ENCODE measurements at regions not wholly inside any gene's neighbourhood (a gene's known extent, or its start where the extent isn't known, plus 50 kb on each side); places are given as distances from the start of the nearest gene placed in this dataset.

GRCh38 chr5:100186181-100186580 is 349.0 kb upstream of the FAM174A start:
- Histone ChIP-seq H3K9me2 (replicated peaks; ENCODE audit: control insufficient read depth, low read length) (no peaks in the 10 kb centered on the region), H3K27ac (ENCODE audit: low read depth, low read length) (no peak overlapping the region), H3K4me3 (ENCODE audit: low read length) (no peak overlapping the region), H3F3A (ENCODE audit: control insufficient read depth, insufficient read depth) (no peaks in the 10 kb centered on the region), H3K9me3 (ENCODE audit: control insufficient read depth, insufficient read depth, low read length) (no peaks in the 10 kb centered on the region), H4K20me1 (ENCODE audit: control insufficient read depth, insufficient read depth, low read depth, low read length) (no peaks in the 10 kb centered on the region), H3K36me3 (ENCODE audit: control insufficient read depth, low read length) (no peaks in the 10 kb centered on the region), H3K79me2 (ENCODE audit: control insufficient read depth, low read length) (no peaks in the 10 kb centered on the region), H3K27me3 (ENCODE audit: control insufficient read depth, low read length) (no peaks in the 10 kb centered on the region), H3K4me2 (ENCODE audit: low read length) (no peak overlapping the region), H3K4me1 (ENCODE audit: control insufficient read depth, low read length) (no peaks in the 10 kb centered on the region)
- TF ChIP-seq CTCF (IDR thresholded peaks at IDR 0.05; ENCODE audit: low read depth, low read length, poor library complexity, severe bottlenecking), result no peak
- no peak for TF ChIP-seq EZH2phosphoT487 (IDR thresholded peaks at IDR 0.05; ENCODE audit: borderline replicate concordance, low read length)

GRCh38 chr5:100182402-100182801 is 352.8 kb upstream of the FAM174A start:
- no peaks in the 10 kb centered on the region for H3K36me3 ChIP-seq (ENCODE audit: control insufficient read depth, low read length)
- H3K4me2 ChIP-seq (ENCODE audit: low read length), result no peak overlapping the region
- no peaks in the 10 kb centered on the region for H3K79me2 ChIP-seq (ENCODE audit: control insufficient read depth, low read length)
- H3K9me2 ChIP-seq (replicated peaks; ENCODE audit: control insufficient read depth, low read length), result no peaks in the 10 kb centered on the region
- no peaks in the 10 kb centered on the region for H4K20me1 ChIP-seq (ENCODE audit: control insufficient read depth, insufficient read depth, low read depth, low read length)
- H3K9me3 ChIP-seq (ENCODE audit: control insufficient read depth, insufficient read depth, low read length), result no peaks in the 10 kb centered on the region
- no peaks in the 10 kb centered on the region for H3F3A ChIP-seq (ENCODE audit: control insufficient read depth, insufficient read depth)
- TF ChIP-seq EZH2phosphoT487 (IDR thresholded peaks at IDR 0.05; ENCODE audit: borderline replicate concordance, low read length) (no peak), CTCF (IDR thresholded peaks at IDR 0.05; ENCODE audit: low read depth, low read length, poor library complexity, severe bottlenecking) (no peak)
- no peak overlapping the region for H3K4me3 ChIP-seq (ENCODE audit: low read length)
- H3K4me1 ChIP-seq (ENCODE audit: control insufficient read depth, low read length), result no peaks in the 10 kb centered on the region
- H3K27ac ChIP-seq (ENCODE audit: low read depth, low read length), result no peak overlapping the region
- no peaks in the 10 kb centered on the region for H3K27me3 ChIP-seq (ENCODE audit: control insufficient read depth, low read length)

- no peak overlapping the region for H3K4me2 ChIP-seq (ENCODE audit: low read length)
- no peaks in the 10 kb centered on the region for H3K9me3 ChIP-seq (ENCODE audit: control insufficient read depth, insufficient read depth, low read length)
- H4K20me1 ChIP-seq (ENCODE audit: control insufficient read depth, insufficient read depth, low read depth, low read length), result no peaks in the 10 kb centered on the region
- no peaks in the 10 kb centered on the region for H3K79me2 ChIP-seq (ENCODE audit: control insufficient read depth, low read length)
- no peak overlapping the region for H3K4me3 ChIP-seq (ENCODE audit: low read length)
- no peaks in the 10 kb centered on the region for H3K9me2 ChIP-seq (replicated peaks; ENCODE audit: control insufficient read depth, low read length)
- H3K27ac ChIP-seq (ENCODE audit: low read depth, low read length), result no peak overlapping the region
- TF ChIP-seq CTCF (IDR thresholded peaks at IDR 0.05; ENCODE audit: low read depth, low read length, poor library complexity, severe bottlenecking), result no peak
- no peak for TF ChIP-seq EZH2phosphoT487 (IDR thresholded peaks at IDR 0.05; ENCODE audit: borderline replicate concordance, low read length)
- no peaks in the 10 kb centered on the region for H3K4me1 ChIP-seq (ENCODE audit: control insufficient read depth, low read length)
- no peaks in the 10 kb centered on the region for H3K36me3 ChIP-seq (ENCODE audit: control insufficient read depth, low read length)
- H3K27me3 ChIP-seq (ENCODE audit: control insufficient read depth, low read length), result no peaks in the 10 kb centered on the region
- no peaks in the 10 kb centered on the region for H3F3A ChIP-seq (ENCODE audit: control insufficient read depth, insufficient read depth)
These were observed 359.8 kb upstream of the FAM174A start for GRCh38 chr5:100175346-100175745.

- Histone ChIP-seq H3F3A (ENCODE audit: control insufficient read depth, insufficient read depth) (no peaks in the 10 kb centered on the region), H3K9me2 (replicated peaks; ENCODE audit: control insufficient read depth, low read length) (no peaks in the 10 kb centered on the region), H3K4me1 (ENCODE audit: control insufficient read depth, low read length) (no peaks in the 10 kb centered on the region), H3K27me3 (ENCODE audit: control insufficient read depth, low read length) (no peaks in the 10 kb centered on the region), H3K9me3 (ENCODE audit: control insufficient read depth, insufficient read depth, low read length) (peaks cover 11% of the 10 kb centered on the region; the same call in 1 of the 2 replicates), H4K20me1 (ENCODE audit: control insufficient read depth, insufficient read depth, low read depth, low read length) (no peaks in the 10 kb centered on the region), H3K4me3 (ENCODE audit: low read length) (no peak overlapping the region), H3K79me2 (ENCODE audit: control insufficient read depth, low read length) (no peaks in the 10 kb centered on the region), H3K36me3 (ENCODE audit: control insufficient read depth, low read length) (no peaks in the 10 kb centered on the region), H3K27ac (ENCODE audit: low read depth, low read length) (no peak overlapping the region), H3K4me2 (ENCODE audit: low read length) (no peak overlapping the region)
- TF ChIP-seq CTCF (IDR thresholded peaks at IDR 0.05; ENCODE audit: low read depth, low read length, poor library complexity, severe bottlenecking), result no peak
- no peak for TF ChIP-seq EZH2phosphoT487 (IDR thresholded peaks at IDR 0.05; ENCODE audit: borderline replicate concordance, low read length)
These were observed 369.9 kb upstream of the FAM174A start for GRCh38 chr5:100165309-100165708.
